IMR-90 (cell line): ENCODE measurements at regions not wholly inside any gene's neighbourhood (a gene's known extent, or its start where the extent isn't known, plus 50 kb on each side); places are given as distances from the start of the nearest gene placed in this dataset.

Source experiments
- ATAC-seq: fragments of 200-7000 bp; cut with Tn5 transposase; 2 replicates; pipeline ENCODE4 v1.9.1; 2020; ENCODE audit warnings: low read depth, mild to moderate bottlenecking, moderate library complexity
- BruUV-seq: library from RNA; stranded (reverse); fragments of 400-500 nt; replicated peaks from 2 replicates; lab custom pipeline; 2021; lab: Mats Ljungman, UMichigan
- CTCF ChIA-PET: fragments of 300-600 bp; formaldehyde crosslinking; extraction: SDS; loops from one replicate; lab custom pipeline; 2021; ENCODE audit warnings: antibody characterized with exemption; lab: Yijun Ruan, JAX
- POLR2A ChIA-PET: fragments of 300-600 bp; sonication (Branson Sonifier 250); formaldehyde crosslinking; loops from one replicate; lab custom pipeline; 2022; ENCODE audit warnings: antibody characterized with exemption; ENCODE audit not compliant: unreplicated experiment; lab: Charles Lee
- DNase-seq: peaks from one replicate; pipeline ENCODE4 v3.0.0; 2013
- H2AFZ ChIP-seq: replicated peaks from 2 replicates; pipeline ENCODE3; 2013; ENCODE audit warnings: low read length, mild to moderate bottlenecking; ENCODE audit not compliant: poor library complexity
- H2AK5ac ChIP-seq: 2 replicates; pipeline ENCODE4 v1.6.1; 2013; ENCODE audit warnings: low read depth, low read length, inconsistent platforms
- H2AK9ac ChIP-seq: replicated peaks from 2 replicates; pipeline ENCODE3; 2013; ENCODE audit warnings: mild to moderate bottlenecking, low read depth, low read length, moderate library complexity; ENCODE audit not compliant: poor library complexity
- H2BK120ac ChIP-seq: 2 replicates; pipeline ENCODE4 v1.6.1; 2013; ENCODE audit warnings: low read depth, low read length, inconsistent platforms
- H2BK15ac ChIP-seq: 3 replicates; pipeline ENCODE4 v1.6.1; 2013; ENCODE audit warnings: low read depth, low read length, inconsistent platforms
- H2BK20ac ChIP-seq: 2 replicates; pipeline ENCODE4 v1.6.1; 2013; ENCODE audit warnings: low read depth, mild to moderate bottlenecking, inconsistent platforms, low read length, moderate library complexity
- H2BK5ac ChIP-seq: 2 replicates; pipeline ENCODE4 v1.6.1; 2013; ENCODE audit warnings: mild to moderate bottlenecking, low read depth, low read length, inconsistent platforms; ENCODE audit not compliant: poor library complexity, severe bottlenecking
- H3K14ac ChIP-seq: replicated peaks from 2 replicates; pipeline ENCODE4 v1.6.1; 2013; ENCODE audit warnings: low read depth, low read length, inconsistent platforms
- H3K18ac ChIP-seq: 2 replicates; pipeline ENCODE4 v1.6.1; 2013; ENCODE audit warnings: low read depth, low read length, control low read depth
- H3K23ac ChIP-seq: 2 replicates; pipeline ENCODE4 v1.6.1; 2013; ENCODE audit warnings: low read depth, low read length, inconsistent platforms
- H3K27ac ChIP-seq: 2 replicates; pipeline ENCODE4 v1.5.1; 2013; ENCODE audit warnings: mild to moderate bottlenecking, control low read depth, low read length; ENCODE audit not compliant: insufficient read depth
- H3K27me3 ChIP-seq: 2 replicates; pipeline ENCODE4 v1.6.1; 2013; ENCODE audit warnings: low read length; ENCODE audit not compliant: control insufficient read depth, insufficient read depth
- H3K36me3 ChIP-seq: 2 replicates; pipeline ENCODE4 v1.6.1; 2013; ENCODE audit warnings: low read length, mixed read lengths; ENCODE audit not compliant: control insufficient read depth, insufficient read depth
- H3K4ac ChIP-seq: 2 replicates; pipeline ENCODE4 v1.6.1; 2013; ENCODE audit warnings: low read depth, low read length, inconsistent platforms
- H3K4me1 ChIP-seq: 2 replicates; pipeline ENCODE4 v1.6.1; 2013; ENCODE audit warnings: low read length, mixed read lengths; ENCODE audit not compliant: control insufficient read depth, insufficient read depth
- H3K4me2 ChIP-seq: 2 replicates; pipeline ENCODE4 v1.6.1; 2013; ENCODE audit warnings: low read depth, mild to moderate bottlenecking, control low read depth, low read length, moderate library complexity
- H3K4me3 ChIP-seq: 2 replicates; pipeline ENCODE4 v1.5.1; 2013; ENCODE audit warnings: low read depth, mild to moderate bottlenecking, control low read depth, low read length, moderate library complexity; ENCODE audit not compliant: insufficient read depth
- H3K56ac ChIP-seq: 2 replicates; pipeline ENCODE4 v1.6.1; 2013; ENCODE audit warnings: low read length, inconsistent platforms; ENCODE audit not compliant: insufficient read depth; ENCODE audit errors: extremely low read depth
- H3K79me1 ChIP-seq, 2 experiments: 2 replicates each; pipeline ENCODE4 v1.6.1; 2013; ENCODE audit warnings: low read length in 2 of 2, inconsistent platforms in 1 of 2, low read depth in 1 of 2
- H3K9ac ChIP-seq: 2 replicates; pipeline ENCODE4 v1.6.1; 2013; ENCODE audit warnings: low read depth, low read length, control low read depth
- H3K9me1 ChIP-seq: 2 replicates; pipeline ENCODE4 v1.6.1; 2013; ENCODE audit warnings: low read length, inconsistent platforms; ENCODE audit not compliant: insufficient read depth
- H3K9me3 ChIP-seq: 2 replicates; pipeline ENCODE4 v1.6.1; 2013; ENCODE audit warnings: low read length; ENCODE audit not compliant: control insufficient read depth, insufficient read depth
- H4K20me1 ChIP-seq: 2 replicates; pipeline ENCODE4 v1.6.1; 2013; ENCODE audit warnings: low read length, inconsistent platforms; ENCODE audit not compliant: insufficient read depth
- H4K5ac ChIP-seq: 2 replicates; pipeline ENCODE4 v1.6.1; 2013; ENCODE audit warnings: mild to moderate bottlenecking, low read depth, low read length, control low read depth
- H4K8ac ChIP-seq, 2 experiments: 2 replicates each; pipeline ENCODE4 v1.6.1; 2013; ENCODE audit warnings: low read depth in 2 of 2, low read length in 2 of 2, control low read depth in 1 of 2, inconsistent platforms in 1 of 2
- H4K91ac ChIP-seq: 2 replicates; pipeline ENCODE4 v1.6.1; 2013; ENCODE audit warnings: low read depth, low read length, inconsistent platforms; ENCODE audit not compliant: insufficient read depth
- BHLHE40 ChIP-seq: fragments of 150-350 bp; IDR thresholded peaks from 2 replicates; pipeline ENCODE4 v1.6.1; 2016; ENCODE audit warnings: mild to moderate bottlenecking, low read depth, low read length
- FOS ChIP-seq: fragments of 150-350 bp; IDR thresholded peaks from 2 replicates; pipeline ENCODE4 v1.6.1; 2016; ENCODE audit warnings: low read depth, low read length
- MAZ ChIP-seq: IDR thresholded peaks from 2 replicates; pipeline ENCODE4 v1.6.1; 2012; ENCODE audit warnings: low read depth, mild to moderate bottlenecking, low read length, improper control_type of control experiment, moderate library complexity, borderline replicate concordance
- NFE2L2 ChIP-seq: fragments of 150-350 bp; IDR thresholded peaks from 2 replicates; pipeline ENCODE4 v1.6.1; 2016; ENCODE audit warnings: low read depth, mild to moderate bottlenecking, low read length
- RAD21 ChIP-seq: IDR thresholded peaks from 2 replicates; pipeline ENCODE4 v1.6.1; 2012; ENCODE audit warnings: low read length, improper control_type of control experiment
- WGBS, 2 experiments: methylation state at CpG; one replicate each; pipeline versions ENCODE4 v1.1.5 to v1.1.7; 2013; ENCODE audit warnings: missing lambda C conversion rate in 2 of 2; ENCODE audit not compliant: insufficient read length in 1 of 2; ENCODE audit errors: extremely low coverage in 2 of 2; 5-methylcytosine and 5-hydroxymethylcytosine counted together
- dilution Hi-C: fragments of 300-500 bp; cut with HindIII; formaldehyde crosslinking; loops from one replicate; pipeline ENCODE4 v1.14.3; 2018; ENCODE audit warnings: low sequenced_read_pairs; ENCODE audit not compliant: unreplicated experiment
- in situ Hi-C: fragments of 300-500 bp; cut with MboI; formaldehyde crosslinking; loops from 3 replicates; pipeline ENCODE4 v1.14.3; 2019; ENCODE audit warnings: low sequenced_read_pairs, inconsistent platforms, mixed read lengths
- intact Hi-C: fragments of 100-400 bp; cut with micrococcal nuclease; formaldehyde crosslinking; loops from 2 replicates; pipeline ENCODE4 v1.10.0; 2022
- TF ChIP-seq, protein P1 (sequence below): fragments of 150-350 bp; IDR thresholded peaks from 2 replicates; pipeline ENCODE4 v1.6.1; 2016; ENCODE audit warnings: low read depth, mild to moderate bottlenecking, low read length, moderate library complexity, borderline replicate concordance

DNA sequence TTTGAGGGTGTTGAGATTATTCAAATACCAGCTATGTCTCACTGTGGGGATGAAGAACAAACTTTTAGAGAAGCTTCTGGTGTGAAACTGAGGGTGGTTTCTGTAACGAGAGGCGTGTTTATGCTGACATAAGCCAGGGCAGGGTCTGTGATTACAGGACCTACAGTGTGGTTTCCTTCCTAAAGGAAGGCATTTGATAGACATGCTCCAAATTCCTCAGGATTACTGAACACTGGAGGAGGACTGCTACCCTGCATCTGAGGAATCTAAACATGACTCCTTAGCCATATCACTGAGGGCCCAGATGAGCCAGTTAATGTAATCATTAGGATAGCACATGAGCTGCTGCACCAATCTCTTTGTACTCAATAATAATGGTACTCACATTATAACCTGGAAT lies 328.4 kb upstream of the UMPS start:
- dilution Hi-C loops: no loop called here
- H3K4me2 ChIP-seq: no peak overlapping the region
- intact Hi-C loops: no loop called here

More for the DNA sequence above, 328.4 kb upstream of the UMPS start:
- no peak overlapping the region for H4K91ac ChIP-seq
- ATAC-seq: peak; percentile 98
- no peak overlapping the region for H3K4me3 ChIP-seq
- TF ChIP-seq NFE2L2 (no peak), MAZ (0 out of 2 replicates have a peak, but pooled peaks have one; percentile 11), BHLHE40 (peak; percentile 16; the same call in 1 of the 2 replicates), RAD21 (no peak), FOS (no peak)
- TF ChIP-seq, protein P1, sequence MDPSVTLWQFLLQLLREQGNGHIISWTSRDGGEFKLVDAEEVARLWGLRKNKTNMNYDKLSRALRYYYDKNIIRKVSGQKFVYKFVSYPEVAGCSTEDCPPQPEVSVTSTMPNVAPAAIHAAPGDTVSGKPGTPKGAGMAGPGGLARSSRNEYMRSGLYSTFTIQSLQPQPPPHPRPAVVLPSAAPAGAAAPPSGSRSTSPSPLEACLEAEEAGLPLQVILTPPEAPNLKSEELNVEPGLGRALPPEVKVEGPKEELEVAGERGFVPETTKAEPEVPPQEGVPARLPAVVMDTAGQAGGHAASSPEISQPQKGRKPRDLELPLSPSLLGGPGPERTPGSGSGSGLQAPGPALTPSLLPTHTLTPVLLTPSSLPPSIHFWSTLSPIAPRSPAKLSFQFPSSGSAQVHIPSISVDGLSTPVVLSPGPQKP: no peak
- peaks cover 2% of the 10 kb centered on the region; the same call in 1 of the 2 replicates for H3K27me3 ChIP-seq
- no peak overlapping the region for H3K14ac ChIP-seq
- no peaks in the 10 kb centered on the region for H3K36me3 ChIP-seq
- H2BK120ac ChIP-seq: peak overlapping the region; percentile 20; the same call in 1 of the 2 replicates
- H3K4me1 ChIP-seq: peaks cover 2% of the 10 kb centered on the region
- H3K18ac ChIP-seq: no peak overlapping the region
- H3K9me3 ChIP-seq: no peaks in the 10 kb centered on the region
- 60% methylated on average over 1 of the region's 2 CpGs; no CpG with 5 or more reads in 1 of the 2 experiments for WGBS, 2 experiments
- DNase-seq: peak; percentile 77
- H4K8ac ChIP-seq: no peak overlapping the region
- no peak overlapping the region for H3K23ac ChIP-seq
- H3K79me1 ChIP-seq: no peaks in the 10 kb centered on the region
- no peak overlapping the region for H2AFZ ChIP-seq
- no peak overlapping the region for H4K5ac ChIP-seq
- no peaks in the 10 kb centered on the region for H4K20me1 ChIP-seq
- H2AK9ac ChIP-seq: no peak overlapping the region
- H3K56ac ChIP-seq: no peak overlapping the region
- H3K4ac ChIP-seq: no peak overlapping the region
- no TSS peak for BruUV-seq
- no peak overlapping the region for H2AK5ac ChIP-seq
- H2BK20ac ChIP-seq: 0 out of 2 replicates have a peak overlapping the region, but pooled peaks have one; percentile 21
- H3K9me1 ChIP-seq: no peaks in the 10 kb centered on the region; the same call in 1 of the 2 replicates
- no peak overlapping the region for H3K9ac ChIP-seq
- CTCF ChIA-PET: no interaction called here
- in situ Hi-C loops: no loop called here
- H3K27ac ChIP-seq: no peak overlapping the region
- POLR2A ChIA-PET: interaction anchor here (0.6 kb wide), 1 partner anchor 475 kb away, joined by 4 read pairs; no protein-coding TSS in a partner anchor
- H2BK15ac ChIP-seq: no peak overlapping the region
- H2BK5ac ChIP-seq: no peak overlapping the region
